H1 (cell line): ENCODE measurements at regions not wholly inside any gene's neighbourhood (a gene's known extent, or its start where the extent isn't known, plus 50 kb on each side); places are given as distances from the start of the nearest gene placed in this dataset.

ENCODE experiments used
- CTCF ChIA-PET: fragments of 300-600 bp; sonication (Branson Sonifier 250); formaldehyde crosslinking; loops from one replicate; lab custom pipeline; 2021; ENCODE audit not compliant: partially characterized antibody; lab: Charles Lee
- POLR2A ChIA-PET: fragments of 300-600 bp; sonication (Branson Sonifier 250); formaldehyde crosslinking; loops from one replicate; lab custom pipeline; 2021; ENCODE audit warnings: inconsistent platforms; ENCODE audit not compliant: partially characterized antibody; lab: Charles Lee
- DNase-seq, 2 experiments: peaks; one replicate each; pipeline versions ENCODE4 v3.0.0 to v3.0.0-alpha.2; 2010 to 2022; ENCODE audit warnings: low spot score in 2 of 2, low read depth in 1 of 2, mixed read lengths in 1 of 2
- FAIRE-seq: peaks from 2 replicates; lab custom pipeline; 2011; peaks lifted over from hg19 to GRCh38; lab: Jason Lieb, UNC
- H2AFZ ChIP-seq: 2 replicates; pipeline ENCODE4 v1.8.1; 2012; ENCODE audit warnings: low read length, inconsistent platforms
- H2AK5ac ChIP-seq: 2 replicates; pipeline ENCODE4 v1.6.1; 2013; ENCODE audit warnings: low read depth, low read length
- H2BK120ac ChIP-seq: replicated peaks from 2 replicates; pipeline ENCODE3; 2013; ENCODE audit warnings: low read depth, low read length, inconsistent platforms
- H2BK12ac ChIP-seq: 2 replicates; pipeline ENCODE4 v1.6.1; 2013; ENCODE audit warnings: low read depth, low read length
- H2BK15ac ChIP-seq: 2 replicates; pipeline ENCODE4 v1.6.1; 2013; ENCODE audit warnings: low read length
- H2BK20ac ChIP-seq: 2 replicates; pipeline ENCODE4 v1.6.1; 2013; ENCODE audit warnings: low read length
- H2BK5ac ChIP-seq: 2 replicates; pipeline ENCODE4 v1.6.1; 2013; ENCODE audit warnings: low read depth, low read length
- H3K14ac ChIP-seq: 2 replicates; pipeline ENCODE4 v1.6.1; 2013; ENCODE audit warnings: inconsistent platforms; ENCODE audit not compliant: insufficient read length
- H3K18ac ChIP-seq: 2 replicates; pipeline ENCODE4 v1.6.1; 2013; ENCODE audit warnings: low read length; ENCODE audit errors: extremely low read depth
- H3K23ac ChIP-seq: 2 replicates; pipeline ENCODE4 v1.6.1; 2013; ENCODE audit warnings: inconsistent platforms; ENCODE audit not compliant: insufficient read length
- H3K23me2 ChIP-seq: 2 replicates; pipeline ENCODE4 v1.6.1; 2013; ENCODE audit warnings: low read depth, low read length
- H3K27ac ChIP-seq: 2 replicates; pipeline ENCODE4 v1.6.1; 2011; ENCODE audit warnings: low read depth, low read length, inconsistent platforms
- H3K27me3 ChIP-seq, 4 experiments: replicated peaks in 1 of 4; 1 replicate in 1 of 4; 2 replicates in 3 of 4; pipeline versions ENCODE4 v1.6.1 to v1.8.1; 2011 to 2013; ENCODE audit warnings: low read length in 3 of 4, mild to moderate bottlenecking in 3 of 4, inconsistent platforms in 2 of 4, mixed read lengths in 2 of 4, moderate library complexity in 1 of 4; ENCODE audit not compliant: control insufficient read depth in 3 of 4, insufficient read depth in 3 of 4; ENCODE audit errors: extremely low read depth in 1 of 4
- H3K36me3 ChIP-seq, 4 experiments: 2 replicates each; pipeline versions ENCODE4 v1.6.1 to v1.8.1; 2011 to 2013; ENCODE audit warnings: mild to moderate bottlenecking in 4 of 4, low read length in 3 of 4, moderate library complexity in 2 of 4, control low read depth in 1 of 4, inconsistent platforms in 1 of 4; ENCODE audit not compliant: insufficient read depth in 4 of 4, control insufficient read depth in 2 of 4
- H3K4ac ChIP-seq: replicated peaks from 2 replicates; pipeline ENCODE3; 2013; ENCODE audit warnings: low read length, low read depth, mixed read lengths, inconsistent platforms; ENCODE audit not compliant: insufficient read length
- H3K4me1 ChIP-seq, 4 experiments: replicated peaks in 1 of 4; 1 replicate in 1 of 4; 2 replicates in 3 of 4; pipeline versions ENCODE4 v1.6.1 to v1.8.1; 2011 to 2013; ENCODE audit warnings: low read length in 3 of 4, inconsistent platforms in 2 of 4, mixed read lengths in 1 of 4; ENCODE audit not compliant: insufficient read depth in 4 of 4, control insufficient read depth in 3 of 4
- H3K4me2 ChIP-seq, 2 experiments: 2 replicates each; pipeline versions ENCODE4 v1.6.1 to v1.8.1; 2011 to 2013; ENCODE audit warnings: low read depth in 2 of 2, low read length in 2 of 2, control low read depth in 1 of 2, inconsistent platforms in 1 of 2, mild to moderate bottlenecking in 1 of 2; ENCODE audit not compliant: insufficient read depth in 1 of 2
- H3K4me3 ChIP-seq, 4 experiments: fragments of 200-600, 300-600 bp in 1 of 4; sonication (generic), shearing (Covaris generic), sonication (Bioruptor Twin) in 1 of 4; 2 replicates each; pipeline versions ENCODE4 v1.5.1 to v1.8.1; 2011 to 2016; ENCODE audit warnings: low read length in 4 of 4, low read depth in 3 of 4, control low read depth in 2 of 4, inconsistent platforms in 2 of 4, mild to moderate bottlenecking in 2 of 4, mixed read lengths in 1 of 4, moderate library complexity in 1 of 4; ENCODE audit not compliant: insufficient read depth in 2 of 4; ENCODE audit errors: extremely low read depth in 1 of 4
- H3K56ac ChIP-seq: replicated peaks from 2 replicates; pipeline ENCODE3; 2013; ENCODE audit warnings: low read depth, mild to moderate bottlenecking, mixed read lengths, low read length, inconsistent platforms; ENCODE audit not compliant: insufficient read length
- H3K79me1 ChIP-seq: 2 replicates; pipeline ENCODE4 v1.6.1; 2013; ENCODE audit warnings: low read depth, low read length, control low read depth
- H3K79me2 ChIP-seq, 2 experiments: 2 replicates each; pipeline versions ENCODE4 v1.6.1 to v1.8.1; 2012 to 2013; ENCODE audit warnings: low read length in 2 of 2, mild to moderate bottlenecking in 2 of 2, inconsistent platforms in 1 of 2; ENCODE audit not compliant: insufficient read depth in 2 of 2, control insufficient read depth in 1 of 2
- H3K9ac ChIP-seq, 4 experiments: replicated peaks in 1 of 4; 1 replicate in 1 of 4; 2 replicates in 3 of 4; pipeline versions ENCODE4 v1.6.1 to v1.8.1; 2011 to 2013; ENCODE audit warnings: low read depth in 3 of 4, low read length in 3 of 4, control low read depth in 2 of 4, mild to moderate bottlenecking in 2 of 4, moderate library complexity in 2 of 4, inconsistent platforms in 1 of 4; ENCODE audit errors: extremely low read depth in 1 of 4
- H3K9me3 ChIP-seq, 2 experiments: 2 replicates each; pipeline versions ENCODE4 v1.6.1 to v1.8.1; 2012 to 2013; ENCODE audit warnings: mild to moderate bottlenecking in 2 of 2, moderate library complexity in 2 of 2, control low read depth in 1 of 2, inconsistent platforms in 1 of 2, low read depth in 1 of 2, low read length in 1 of 2, mixed read lengths in 1 of 2; ENCODE audit not compliant: insufficient read depth in 2 of 2
- H4K20me1 ChIP-seq, 2 experiments: replicated peaks in 1 of 2; 2 replicates each; pipeline versions ENCODE3 to v1.8.1; 2011 to 2013; ENCODE audit warnings: inconsistent platforms in 2 of 2, low read length in 2 of 2, mild to moderate bottlenecking in 1 of 2; ENCODE audit not compliant: insufficient read depth in 2 of 2, control insufficient read depth in 1 of 2
- H4K5ac ChIP-seq: 2 replicates; pipeline ENCODE4 v1.6.1; 2013; ENCODE audit warnings: low read length, low read depth, mixed read lengths, inconsistent platforms; ENCODE audit not compliant: insufficient read length
- H4K8ac ChIP-seq: 2 replicates; pipeline ENCODE4 v1.8.0; 2013; ENCODE audit warnings: mild to moderate bottlenecking, moderate library complexity, low read length, inconsistent platforms; ENCODE audit not compliant: insufficient read depth; ENCODE audit errors: extremely low read depth
- H4K91ac ChIP-seq: replicated peaks from 2 replicates; pipeline ENCODE3; 2013; ENCODE audit warnings: low read length, mixed read lengths, inconsistent platforms; ENCODE audit not compliant: insufficient read length
- TAF7 ChIP-seq: optimal IDR thresholded peaks from 2 replicates; pipeline ENCODE3; 2011; ENCODE audit warnings: low read depth, mild to moderate bottlenecking, inconsistent platforms, low read length, moderate library complexity, borderline replicate concordance
- WGBS, 2 experiments: shearing (Covaris generic) in 1 of 2; methylation state at CpG; one replicate each; pipeline versions ENCODE4 v1.1.6 to v1.1.7; 2013 to 2015; ENCODE audit warnings: low lambda C conversion rate in 2 of 2, mixed read lengths in 2 of 2, inconsistent platforms in 1 of 2, low coverage in 1 of 2, missing lambda C conversion rate in 1 of 2; ENCODE audit not compliant: insufficient replicate concordance in 2 of 2, insufficient coverage in 1 of 2, insufficient read length in 1 of 2; ENCODE audit errors: extremely low coverage in 1 of 2, missing lambda C conversion rate in 1 of 2; 5-methylcytosine and 5-hydroxymethylcytosine counted together

GRCh38 chr2:16718576-16719484 is 53.2 kb upstream of the CYRIA start:
- Histone ChIP-seq H2BK12ac (no peak overlapping the region), H3K9me3 (no peaks in the 10 kb centered on the region), H2BK15ac (no peak overlapping the region), H3K18ac (no peak overlapping the region), H3K56ac (no peak overlapping the region), H2AFZ (no peak overlapping the region), H3K27me3 (no peaks in the 10 kb centered on the region), H3K79me2 (no peaks in the 10 kb centered on the region), H3K4me3 (no peak overlapping the region), H3K9ac (no peak overlapping the region), H4K8ac (no peak overlapping the region), H3K4me2 (no peak overlapping the region), H2AK5ac (no peak overlapping the region), H2BK20ac (no peak overlapping the region), H3K79me1 (no peaks in the 10 kb centered on the region), H3K27ac (no peak overlapping the region), H2BK120ac (no peak overlapping the region), H2BK5ac (no peak overlapping the region), H3K23ac (no peak overlapping the region), H3K36me3 (no peaks in the 10 kb centered on the region), H4K5ac (no peak overlapping the region), H4K91ac (no peak overlapping the region), H3K4me1 (peaks cover 0 to 3% (median 0%) of the 10 kb centered on the region in 4 experiments; a peak in 1 of 7 replicates), H3K4ac (no peak overlapping the region), H4K20me1 (no peaks in the 10 kb centered on the region), H3K14ac (no peak overlapping the region), H3K23me2 (no peaks in the 10 kb centered on the region)
- no peak for DNase-seq
- WGBS, 2 experiments: 88% methylated on average over 10 of the region's 10 CpGs; no CpG with 5 or more reads in 1 of the 2 experiments
- CTCF ChIA-PET: interaction anchor here (0.5 to 4.7 kb wide), 14 partner anchors 34 to 1097 kb away, joined by 3 to 23 read pairs (median 3); no protein-coding TSS in a partner anchor
- POLR2A ChIA-PET: no interaction called here
- no peak for TF ChIP-seq TAF7
- FAIRE-seq: no peak
